Epithelial cell of proximal tubule (primary cell): ENCODE measurements at regions not wholly inside any gene's neighbourhood (a gene's known extent, or its start where the extent isn't known, plus 50 kb on each side); places are given as distances from the start of the nearest gene placed in this dataset.
"Not testable (repeated sequence)": the region's sequence is repeated elsewhere in the genome, so short reads cannot be mapped to it uniquely, and the experiment has no call there.

Experiments
- DNase-seq: peaks from one replicate; pipeline ENCODE4 v3.0.0-alpha.2; 2011; ENCODE audit warnings: low read depth
- H3K4me3 ChIP-seq: 2 replicates; pipeline ENCODE4 v1.5.1; 2011; ENCODE audit warnings: low read depth, mild to moderate bottlenecking, low read length
- TF ChIP-seq, protein P1 (sequence below): conservative IDR thresholded peaks from 2 replicates; pipeline ENCODE4 v1.5.1; 2012; ENCODE audit warnings: low read depth, mild to moderate bottlenecking, low read length

DNA sequence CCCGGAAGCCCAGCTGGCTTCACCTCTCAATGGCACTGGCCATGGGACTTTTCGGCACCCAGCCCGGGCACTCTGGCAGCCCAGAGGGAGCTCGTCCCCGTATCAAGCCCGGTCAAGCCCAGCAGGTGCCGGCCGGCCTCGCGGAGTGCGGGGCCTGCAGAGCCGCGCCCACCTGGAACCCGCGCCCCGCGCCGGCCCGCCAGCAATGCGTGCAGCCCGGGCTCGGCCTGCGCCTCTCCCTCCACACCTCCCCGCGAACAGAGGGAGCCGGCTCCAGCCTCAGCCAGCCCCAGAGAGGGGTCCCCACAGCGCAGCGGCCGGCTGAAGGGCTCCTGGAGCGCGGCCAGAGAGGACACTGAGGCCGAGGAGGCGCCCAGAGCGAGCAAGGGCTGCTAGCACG, 133.6 kb upstream of the FRG1 start:
- TF ChIP-seq, protein P1, sequence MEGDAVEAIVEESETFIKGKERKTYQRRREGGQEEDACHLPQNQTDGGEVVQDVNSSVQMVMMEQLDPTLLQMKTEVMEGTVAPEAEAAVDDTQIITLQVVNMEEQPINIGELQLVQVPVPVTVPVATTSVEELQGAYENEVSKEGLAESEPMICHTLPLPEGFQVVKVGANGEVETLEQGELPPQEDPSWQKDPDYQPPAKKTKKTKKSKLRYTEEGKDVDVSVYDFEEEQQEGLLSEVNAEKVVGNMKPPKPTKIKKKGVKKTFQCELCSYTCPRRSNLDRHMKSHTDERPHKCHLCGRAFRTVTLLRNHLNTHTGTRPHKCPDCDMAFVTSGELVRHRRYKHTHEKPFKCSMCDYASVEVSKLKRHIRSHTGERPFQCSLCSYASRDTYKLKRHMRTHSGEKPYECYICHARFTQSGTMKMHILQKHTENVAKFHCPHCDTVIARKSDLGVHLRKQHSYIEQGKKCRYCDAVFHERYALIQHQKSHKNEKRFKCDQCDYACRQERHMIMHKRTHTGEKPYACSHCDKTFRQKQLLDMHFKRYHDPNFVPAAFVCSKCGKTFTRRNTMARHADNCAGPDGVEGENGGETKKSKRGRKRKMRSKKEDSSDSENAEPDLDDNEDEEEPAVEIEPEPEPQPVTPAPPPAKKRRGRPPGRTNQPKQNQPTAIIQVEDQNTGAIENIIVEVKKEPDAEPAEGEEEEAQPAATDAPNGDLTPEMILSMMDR: no peak
- no peak overlapping the region for H3K4me3 ChIP-seq
- no peak for DNase-seq

DNA sequence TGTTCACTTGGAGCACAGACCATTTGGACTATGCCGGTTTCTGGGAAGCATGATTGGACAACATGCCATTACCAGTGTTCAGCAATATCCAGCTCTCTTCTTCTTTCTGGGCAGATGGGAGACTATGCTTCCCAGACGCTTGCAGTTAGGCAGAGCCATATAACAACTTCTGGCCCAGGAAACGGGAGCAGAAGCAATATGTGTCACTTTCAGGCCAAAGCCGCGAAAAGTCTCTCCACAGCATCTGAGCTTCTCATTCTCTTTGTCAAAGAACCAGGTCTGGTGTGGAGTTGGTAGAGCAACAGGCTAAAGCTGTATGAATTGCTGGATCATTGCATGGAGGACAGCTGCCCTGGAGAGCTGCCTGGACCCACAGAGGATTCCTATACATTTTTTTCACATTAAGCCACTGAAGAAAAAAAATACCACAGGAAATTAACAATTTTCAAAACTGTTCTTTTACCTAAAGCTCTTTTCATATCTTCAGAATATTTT, 131.4 kb upstream of the FRG1 start:
- no peak overlapping the region for H3K4me3 ChIP-seq
- no peak for DNase-seq
- TF ChIP-seq, protein P1: no peak

DNA sequence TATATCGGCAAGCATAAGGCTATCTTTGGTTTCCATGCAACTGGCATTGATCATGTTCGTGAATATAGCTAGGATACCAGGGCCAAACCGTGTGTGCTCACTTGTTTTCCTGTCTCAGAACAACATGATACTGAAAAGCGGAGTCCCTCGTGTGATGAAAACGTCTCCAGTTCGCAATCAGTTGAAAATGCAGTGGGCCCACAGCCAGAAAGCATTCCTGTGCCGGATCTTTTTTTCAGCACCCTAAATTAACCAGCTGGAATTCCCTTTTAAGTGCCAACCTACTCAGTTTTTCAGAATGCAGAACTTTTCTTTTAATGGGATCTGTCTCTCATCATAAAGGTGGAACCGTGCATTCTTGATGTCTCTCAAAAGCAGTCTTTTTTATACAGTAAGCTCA, 130.8 kb upstream of the FRG1 start:
- TF ChIP-seq, protein P1: no peak
- H3K4me3 ChIP-seq: no peak overlapping the region

DNA sequence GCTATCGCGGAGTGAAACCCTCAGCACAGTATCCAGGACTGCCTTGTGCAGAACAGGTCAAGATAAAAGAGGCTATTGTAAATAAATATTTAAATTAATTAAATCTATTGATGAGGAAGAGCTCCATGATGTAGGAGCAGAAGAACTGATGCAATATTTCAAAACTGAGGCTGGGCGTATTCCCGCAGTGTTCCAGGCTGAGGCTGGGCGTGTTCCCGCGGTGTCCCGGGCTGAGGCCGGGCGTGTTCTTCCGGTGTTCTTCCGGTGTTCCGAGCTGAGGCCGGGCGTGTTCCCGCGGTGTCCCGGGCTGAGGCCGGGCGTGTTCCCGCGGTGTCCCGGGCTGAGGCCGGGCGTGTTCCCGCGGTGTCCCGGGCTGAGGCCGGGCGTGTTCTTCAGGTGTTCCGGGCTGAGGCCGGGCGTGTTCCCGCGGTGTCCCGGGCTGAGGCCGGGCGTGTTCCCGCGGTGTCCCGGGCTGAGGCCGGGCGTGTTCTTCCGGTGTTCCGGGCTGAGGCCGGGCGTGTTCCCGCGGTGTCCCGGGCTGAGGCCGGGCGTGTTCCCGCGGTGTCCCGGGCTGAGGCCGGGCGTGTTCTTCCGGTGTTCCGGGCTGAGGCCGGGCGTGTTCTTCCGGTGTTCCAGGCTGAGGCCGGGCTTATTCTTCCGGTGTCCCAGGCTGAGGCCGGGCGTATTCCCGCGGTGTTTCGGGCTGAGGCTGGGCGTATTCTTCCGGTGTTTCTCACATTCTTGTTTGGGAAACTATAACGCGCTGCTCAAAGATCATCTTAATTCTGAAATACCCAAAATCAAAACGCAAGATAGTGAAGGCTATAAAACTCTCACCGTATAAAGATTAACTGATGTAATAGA, 130.1 kb upstream of the FRG1 start:
- not testable (repeated sequence) for H3K4me3 ChIP-seq, DNase-seq

More for the DNA sequence above, 130.8 kb upstream of the FRG1 start:
- no peak for DNase-seq

DNA sequence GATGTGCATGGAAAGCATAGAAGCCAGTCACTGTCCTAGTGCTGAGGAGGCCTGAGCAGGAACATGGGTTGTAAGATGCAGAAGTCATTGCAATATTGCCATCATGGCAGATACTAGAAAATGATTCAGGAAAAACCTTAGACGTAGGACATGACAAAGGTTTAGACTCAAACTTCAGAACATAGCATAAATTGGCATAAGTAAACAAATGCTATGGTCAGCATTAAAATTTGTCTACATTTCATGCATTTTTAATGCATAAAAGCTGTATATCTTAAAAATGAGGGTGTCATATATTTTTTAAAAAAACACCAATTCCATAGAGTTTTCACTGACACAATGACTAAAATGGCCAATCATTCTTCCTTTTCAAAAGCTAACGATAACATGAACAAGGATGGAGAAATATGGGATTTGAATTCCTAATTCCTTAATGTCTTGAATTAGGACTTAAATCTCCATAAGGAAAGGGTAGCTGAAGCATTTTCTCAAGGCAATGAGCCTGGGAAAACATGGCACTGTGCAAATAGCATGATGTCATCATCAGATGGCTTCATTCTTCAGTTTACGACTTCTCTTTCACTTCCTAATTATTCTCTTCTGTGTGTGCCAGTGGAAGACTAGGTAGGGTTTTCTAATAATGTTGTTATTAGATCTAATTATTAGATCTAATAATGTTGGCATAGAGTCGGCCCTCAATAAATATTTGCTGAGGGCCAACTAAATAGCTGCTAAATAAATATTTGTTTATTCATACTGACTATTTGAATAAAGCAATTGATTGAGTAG, 125.1 kb upstream of the FRG1 start:
- H3K4me3 ChIP-seq: no peak overlapping the region
- no peak for DNase-seq
- TF ChIP-seq, protein P1: no peak

DNA sequence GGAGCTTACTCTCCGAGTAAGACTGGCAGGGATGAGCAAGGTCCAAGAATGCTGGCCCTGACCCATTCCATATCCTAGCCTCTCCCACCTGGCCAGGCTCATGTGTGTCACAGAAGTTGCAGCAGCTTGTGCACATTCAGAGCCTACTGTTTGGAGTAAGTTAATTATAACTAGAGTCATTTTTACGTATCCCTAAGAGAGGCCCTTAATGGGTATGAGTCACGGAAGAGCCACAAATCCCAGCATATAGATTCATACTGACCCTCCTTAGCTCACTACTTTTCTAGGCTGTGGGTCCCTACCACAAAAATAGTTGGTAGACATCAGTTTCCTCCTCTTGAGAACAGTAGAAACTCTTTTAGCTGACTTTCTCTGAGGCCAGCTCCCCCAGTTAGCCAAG, 118.3 kb upstream of the FRG1 start:
- no peak for DNase-seq
- H3K4me3 ChIP-seq: no peak overlapping the region
- TF ChIP-seq, protein P1: no peak

DNA sequence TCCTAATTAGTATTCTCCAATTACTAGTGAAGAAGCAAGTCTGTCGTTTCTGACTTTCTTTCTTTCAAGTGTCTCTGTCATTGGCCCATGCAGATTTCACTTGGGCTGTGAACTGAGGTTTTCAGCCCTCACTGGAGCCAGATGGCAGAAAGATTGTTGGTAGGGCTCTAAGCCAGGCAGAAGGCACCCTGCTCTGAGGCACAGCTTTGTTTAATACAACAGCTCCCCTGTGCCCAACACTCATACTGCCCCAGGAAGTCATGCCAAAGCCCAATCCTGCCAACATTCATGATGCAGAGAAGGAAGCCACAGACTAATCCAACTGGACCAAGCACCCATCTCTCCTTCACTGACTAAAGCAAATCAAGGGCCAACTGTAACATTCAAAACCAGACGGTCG, 117.1 kb upstream of the FRG1 start:
- no peak for DNase-seq
- TF ChIP-seq, protein P1: no peak
- no peak overlapping the region for H3K4me3 ChIP-seq
